IPS-NIHi11 (cell line): ENCODE measurements at regions not wholly inside any gene's neighbourhood (a gene's known extent, or its start where the extent isn't known, plus 50 kb on each side); places are given as distances from the start of the nearest gene placed in this dataset.
A peak's percentile ranks its signal among the peaks of the same experiment; 100 is the strongest.
"Not testable (repeated sequence)": the region's sequence is repeated elsewhere in the genome, so short reads cannot be mapped to it uniquely, and the experiment has no call there.

Source experiments
- DNase-seq: peaks from one replicate; pipeline ENCODE4 v3.0.0; 2012; ENCODE audit warnings: mixed read lengths, low spot score

- no peak for DNase-seq
Measured at GRCh38 chr10:53534428-53534827, 761.8 kb upstream of the MBL2 start.

DNA sequence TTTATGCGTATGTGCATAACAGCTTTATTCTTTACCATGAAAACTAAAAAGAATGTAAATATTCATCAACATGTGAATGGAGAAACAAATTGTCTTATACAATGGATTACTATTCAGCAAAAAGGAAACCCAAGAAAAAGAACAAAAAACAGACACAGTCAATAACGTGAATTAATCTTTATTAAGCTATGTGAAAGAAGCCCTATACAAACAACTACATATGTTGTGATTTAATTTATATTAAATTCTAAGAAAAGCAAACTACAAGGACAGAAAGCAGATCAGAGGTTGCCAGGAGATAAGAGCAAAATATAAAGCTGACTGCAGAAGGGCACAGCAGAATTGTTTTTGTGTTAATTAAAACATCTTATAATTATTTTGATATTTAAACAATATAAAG is 756.4 kb upstream of the MBL2 start:
- DNase-seq: no peak

GRCh38 chr10:53521046-53521445 is 748.5 kb upstream of the MBL2 start:
- DNase-seq: no peak

DNA sequence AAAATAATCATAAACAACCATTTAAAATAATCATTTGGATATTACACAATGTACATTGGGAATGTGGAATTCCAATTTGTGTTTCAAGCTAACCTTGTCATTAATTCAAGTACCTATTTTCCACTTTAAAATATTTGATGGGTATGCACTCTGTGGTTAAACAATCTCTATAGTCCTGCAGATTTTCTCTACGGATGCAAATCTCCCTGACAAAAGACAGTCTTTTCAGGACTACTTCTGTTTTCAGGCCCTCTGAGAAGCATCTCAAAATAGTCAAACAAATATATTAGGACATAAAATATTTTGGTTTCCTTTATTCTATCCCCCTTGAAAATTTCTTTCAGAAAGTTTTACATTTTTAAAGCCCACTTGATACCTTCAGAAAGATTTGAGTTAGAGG is 735.6 kb upstream of the MBL2 start:
- DNase-seq: no peak

GRCh38 chr10:53504492-53504891 is 731.9 kb upstream of the MBL2 start:
- not testable (repeated sequence) for DNase-seq

- DNase-seq: no peak
Measured at GRCh38 chr10:53491774-53492173, 719.2 kb upstream of the MBL2 start.

DNA sequence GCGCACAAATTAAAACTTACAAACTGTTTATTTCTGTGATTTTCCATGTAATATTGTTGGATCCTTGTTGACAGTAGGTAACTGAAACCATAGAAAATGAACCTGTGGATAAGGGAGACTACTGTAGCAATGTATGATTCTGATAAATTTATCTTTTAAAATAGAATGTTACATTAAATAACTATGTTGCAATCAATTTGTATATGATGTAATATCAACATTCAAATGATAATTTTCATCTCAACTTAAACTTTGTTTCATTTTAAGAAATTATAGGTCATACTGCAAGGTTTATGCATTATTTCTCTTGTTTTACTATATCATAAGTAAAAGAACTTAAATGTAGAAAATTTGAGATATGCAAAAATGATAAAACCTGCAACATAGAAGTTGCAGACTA is 718.0 kb upstream of the MBL2 start:
- DNase-seq: no peak

GRCh38 chr10:53489335-53490182 is 717.0 kb upstream of the MBL2 start:
- no peak for DNase-seq

DNA sequence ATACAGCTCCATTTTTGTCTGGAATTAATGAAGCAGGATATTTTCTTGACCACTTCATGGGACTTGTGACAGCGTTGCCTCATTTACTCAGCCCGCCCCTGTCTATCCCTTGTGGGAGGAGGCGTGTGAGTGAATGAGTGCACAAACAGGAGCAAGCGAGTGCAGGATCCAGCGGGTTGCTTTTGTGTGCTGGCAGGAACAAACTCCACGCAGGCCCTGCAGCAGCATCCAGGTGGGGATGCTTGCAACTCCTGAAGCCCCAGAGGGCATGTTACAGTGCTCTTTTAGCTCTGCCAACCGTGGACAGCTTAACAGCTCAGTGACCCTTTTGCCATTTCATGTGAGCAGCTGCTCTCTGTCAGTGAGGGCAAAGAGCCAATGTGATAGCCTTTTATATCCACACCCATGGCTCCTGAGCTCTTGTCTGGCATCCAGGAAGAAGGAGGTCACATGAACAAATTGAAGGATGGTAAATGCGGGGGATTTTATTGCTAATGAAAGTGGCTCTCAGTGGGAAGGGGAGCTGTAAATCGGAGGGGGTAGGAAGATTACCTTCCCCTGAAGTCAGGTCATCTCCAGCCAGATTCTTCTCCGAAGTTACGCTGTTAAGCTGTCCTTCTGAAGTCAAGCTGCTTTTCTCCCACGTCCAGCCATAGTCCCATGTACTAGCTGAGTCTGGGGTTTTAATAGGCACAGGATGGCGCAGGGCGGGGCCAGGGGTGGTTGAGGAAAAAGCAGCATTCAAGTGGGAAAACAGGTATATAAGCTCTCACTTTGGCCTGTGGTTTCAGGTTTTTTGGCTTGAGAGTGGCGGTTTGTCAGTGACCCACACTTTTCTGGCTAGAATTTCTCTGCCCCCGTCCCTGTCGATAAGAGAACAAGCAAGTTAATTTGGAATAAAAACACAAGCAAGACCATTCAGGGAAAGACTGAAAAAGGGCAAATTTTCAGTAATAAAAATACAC is 714.7 kb upstream of the MBL2 start:
- DNase-seq: no peak

DNA sequence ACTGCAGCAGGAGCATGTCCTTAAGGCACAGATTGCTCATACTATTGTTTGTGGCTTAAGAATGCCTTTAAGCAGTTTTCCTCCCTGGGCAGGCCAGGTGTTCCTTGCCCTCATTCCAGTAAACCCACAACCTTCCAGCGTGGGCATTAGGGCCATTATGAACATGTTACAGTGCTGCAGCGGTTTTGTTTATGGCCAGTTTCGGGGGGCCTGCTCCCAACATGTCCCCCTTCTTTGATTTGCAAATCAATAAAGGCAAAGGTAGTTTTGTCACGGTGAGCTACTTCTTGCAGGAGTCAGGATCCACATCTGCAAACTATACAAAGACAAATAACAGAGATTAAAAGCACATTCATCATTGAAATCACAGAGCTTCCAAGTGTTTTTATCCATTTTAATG is 712.8 kb upstream of the MBL2 start:
- not testable (repeated sequence) for DNase-seq

GRCh38 chr10:53479365-53479764 is 706.8 kb upstream of the MBL2 start:
- DNase-seq: peak; percentile 57

GRCh38 chr10:53477313-53477675 is 704.7 kb upstream of the MBL2 start:
- peak; percentile 32 for DNase-seq

GRCh38 chr10:53476650-53477312 is 704.2 kb upstream of the MBL2 start:
- DNase-seq: no peak

- no peak for DNase-seq
Measured at GRCh38 chr10:53469383-53469782, 696.8 kb upstream of the MBL2 start.

- no peak for DNase-seq
Measured at GRCh38 chr10:53463539-53463938, 691.0 kb upstream of the MBL2 start.

GRCh38 chr10:53458007-53458406 is 685.4 kb upstream of the MBL2 start:
- no peak for DNase-seq

- peak; percentile 30 for DNase-seq
Measured at GRCh38 chr10:53453196-53453595, 680.6 kb upstream of the MBL2 start.

DNA sequence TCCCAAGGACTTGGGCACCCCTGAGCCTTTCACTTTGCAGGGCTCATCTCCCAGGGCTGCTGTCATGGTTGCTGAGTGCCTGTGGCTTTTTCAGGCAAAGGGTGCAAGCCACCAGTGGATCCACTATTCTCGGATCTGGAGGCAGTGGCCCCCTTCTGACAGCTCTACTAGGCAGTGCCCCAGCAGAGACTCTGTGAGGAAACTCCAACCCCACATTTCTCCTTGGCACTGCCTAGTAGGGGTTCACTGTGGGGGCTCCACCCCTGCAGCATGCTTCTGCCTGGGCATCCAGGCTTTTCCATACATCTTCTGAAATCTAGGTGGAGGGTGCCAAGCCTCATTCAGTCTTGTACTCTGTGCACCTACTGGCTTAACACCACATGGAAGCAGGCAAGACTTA is 675.0 kb upstream of the MBL2 start:
- DNase-seq: no peak

DNA sequence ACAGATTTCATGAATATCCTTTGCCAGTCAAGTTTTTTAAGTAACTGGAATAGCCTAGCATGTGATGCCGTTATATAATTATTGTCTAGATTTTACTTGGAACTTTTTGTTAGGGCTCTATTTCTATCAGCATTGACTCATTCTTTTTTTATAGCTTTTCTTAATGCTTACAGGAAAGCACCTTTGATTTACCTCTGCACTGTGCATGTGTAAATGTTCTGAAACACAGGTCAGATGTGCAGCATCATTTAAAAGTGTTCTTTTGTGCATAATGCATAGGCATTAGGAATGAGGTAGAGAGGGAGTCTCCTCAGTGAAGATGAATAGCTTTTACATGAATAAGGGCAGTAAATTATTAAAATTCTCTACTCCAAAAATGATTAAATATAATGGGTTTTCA is 669.3 kb upstream of the MBL2 start:
- no peak for DNase-seq

GRCh38 chr10:53440601-53441000 is 668.0 kb upstream of the MBL2 start:
- no peak for DNase-seq

GRCh38 chr10:53439075-53439474 is 666.5 kb upstream of the MBL2 start:
- DNase-seq: not testable (repeated sequence)

- no peak for DNase-seq
Measured at GRCh38 chr10:53434413-53434812, 661.8 kb upstream of the MBL2 start.

GRCh38 chr10:53432035-53432434 is 659.5 kb upstream of the MBL2 start:
- DNase-seq: no peak
